Adrenal gland (tissue), 5 donors: ENCODE measurements at regions not wholly inside any gene's neighbourhood (a gene's known extent, or its start where the extent isn't known, plus 50 kb on each side); places are given as distances from the start of the nearest gene placed in this dataset.

ENCODE experiments used
- POLR2A ChIP-seq, 2 donors: fragments of 450-650 bp; IDR thresholded peaks; one replicate each; pipeline ENCODE4 v1.6.1; 2017; ENCODE audit warnings: antibody characterized with exemption in 2 of 2, mild to moderate bottlenecking in 2 of 2, moderate library complexity in 1 of 2
- TF ChIP-seq, protein P1 (sequence below), 6 experiments: fragments of 450-650 bp in 4 of 6; fragments of 200-600 bp in 2 of 6; sonication (generic) in 1 of 6; IDR thresholded peaks; 1 replicate in 5 of 6; 2 replicates in 1 of 6; pipeline versions ENCODE4 v1.5.1 to v1.8.0; 2016 to 2021; ENCODE audit warnings: antibody characterized with exemption in 6 of 6, mild to moderate bottlenecking in 2 of 6, moderate library complexity in 1 of 6
- donor health status: DM: no; HTN: no; CAD: no.

DNA sequence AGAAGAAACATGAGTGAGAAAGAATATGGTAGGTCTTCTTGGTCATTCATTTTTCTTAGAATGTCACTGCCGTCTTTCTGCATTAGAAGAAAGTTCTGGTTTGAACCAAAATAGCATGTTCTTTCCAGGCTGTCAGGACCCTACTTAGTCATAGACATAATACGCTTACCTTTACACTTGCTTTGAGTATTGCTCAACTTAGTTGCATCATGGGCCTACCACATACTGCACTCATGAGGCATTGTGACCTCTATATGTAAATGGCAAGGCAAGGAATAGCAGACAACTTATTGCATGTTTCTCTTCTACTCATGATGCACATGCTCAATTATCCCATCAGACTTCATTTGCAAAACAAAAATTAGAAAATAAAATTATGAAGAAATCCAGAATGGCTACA, 415.0 kb downstream of the HLX start:
- TF ChIP-seq, protein P1, sequence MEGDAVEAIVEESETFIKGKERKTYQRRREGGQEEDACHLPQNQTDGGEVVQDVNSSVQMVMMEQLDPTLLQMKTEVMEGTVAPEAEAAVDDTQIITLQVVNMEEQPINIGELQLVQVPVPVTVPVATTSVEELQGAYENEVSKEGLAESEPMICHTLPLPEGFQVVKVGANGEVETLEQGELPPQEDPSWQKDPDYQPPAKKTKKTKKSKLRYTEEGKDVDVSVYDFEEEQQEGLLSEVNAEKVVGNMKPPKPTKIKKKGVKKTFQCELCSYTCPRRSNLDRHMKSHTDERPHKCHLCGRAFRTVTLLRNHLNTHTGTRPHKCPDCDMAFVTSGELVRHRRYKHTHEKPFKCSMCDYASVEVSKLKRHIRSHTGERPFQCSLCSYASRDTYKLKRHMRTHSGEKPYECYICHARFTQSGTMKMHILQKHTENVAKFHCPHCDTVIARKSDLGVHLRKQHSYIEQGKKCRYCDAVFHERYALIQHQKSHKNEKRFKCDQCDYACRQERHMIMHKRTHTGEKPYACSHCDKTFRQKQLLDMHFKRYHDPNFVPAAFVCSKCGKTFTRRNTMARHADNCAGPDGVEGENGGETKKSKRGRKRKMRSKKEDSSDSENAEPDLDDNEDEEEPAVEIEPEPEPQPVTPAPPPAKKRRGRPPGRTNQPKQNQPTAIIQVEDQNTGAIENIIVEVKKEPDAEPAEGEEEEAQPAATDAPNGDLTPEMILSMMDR (IDR thresholded peaks at IDR 0.05) = no peak
- no peak for TF ChIP-seq POLR2A (IDR thresholded peaks at IDR 0.05)
